Activated naive CD4-positive, alpha-beta T cell treated with anti-CD3 and anti-CD28 coated beads for 36 hours (primary cell): ENCODE measurements at regions not wholly inside any gene's neighbourhood (a gene's known extent, or its start where the extent isn't known, plus 50 kb on each side); places are given as distances from the start of the nearest gene placed in this dataset.

ENCODE experiments used
- CTCF ChIA-PET: fragments of 350-600 bp; sonication (Branson Sonifier 250); formaldehyde crosslinking; loops from one replicate; lab custom pipeline; 2021; ENCODE audit warnings: antibody characterized with exemption; lab: Charles Lee
- DNase-seq: peaks from one replicate; pipeline ENCODE4 v3.0.0-alpha.2; 2020
- H3K27ac Mint-ChIP-seq: one replicate; pipeline ENCODE4 v1.8.0; 2021; ENCODE audit warnings: mild to moderate bottlenecking, mixed read lengths
- H3K27me3 Mint-ChIP-seq: one replicate; pipeline ENCODE4 v1.8.0; 2021; ENCODE audit warnings: low read depth, mixed read lengths
- H3K36me3 Mint-ChIP-seq: one replicate; pipeline ENCODE4 v1.8.0; 2021; ENCODE audit warnings: low read depth, mixed read lengths
- H3K4me1 Mint-ChIP-seq: one replicate; pipeline ENCODE4 v1.8.0; 2021; ENCODE audit warnings: low read depth, mixed read lengths
- H3K4me3 Mint-ChIP-seq: one replicate; pipeline ENCODE4 v1.8.0; 2021; ENCODE audit warnings: mild to moderate bottlenecking, moderate library complexity, mixed read lengths
- H3K9me3 Mint-ChIP-seq: one replicate; pipeline ENCODE4 v1.8.0; 2021; ENCODE audit warnings: mixed read lengths
- intact Hi-C: fragments of 100-400 bp; cut with micrococcal nuclease; formaldehyde crosslinking; loops from one replicate; pipeline ENCODE4 v1.15.1; 2023

DNA sequence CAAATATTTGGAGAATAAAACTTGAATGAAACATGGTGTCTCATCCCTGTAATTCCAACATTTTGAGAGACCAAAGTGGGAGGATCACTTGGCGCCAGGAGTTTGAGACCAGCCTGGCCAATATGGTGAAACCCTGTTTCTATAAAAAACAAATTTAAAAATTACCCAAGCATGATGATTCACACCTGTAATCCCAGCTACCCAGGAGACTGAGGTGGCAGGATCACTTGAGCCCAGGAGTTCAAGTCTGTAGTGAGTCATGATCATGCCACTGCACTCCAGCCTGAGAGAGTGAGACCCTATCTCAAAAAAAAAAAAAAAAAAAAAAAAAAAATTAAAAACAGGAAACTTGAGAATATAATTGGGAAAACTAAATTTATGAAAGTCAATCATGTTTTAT is 481.1 kb downstream of the SEMA3D start:
- Mint-ChIP-seq H3K4me3 (no peak overlapping the region), H3K4me1 (no peaks in the 10 kb centered on the region), H3K9me3 (no peaks in the 10 kb centered on the region), H3K27ac (no peak overlapping the region), H3K36me3 (no peaks in the 10 kb centered on the region), H3K27me3 (no peaks in the 10 kb centered on the region)
- CTCF ChIA-PET, result no interaction called here
- intact Hi-C loops, result no loop called here
- no peak for DNase-seq

GRCh38 chr7:84705079-84705478 is 481.8 kb downstream of the SEMA3D start:
- H3K36me3 Mint-ChIP-seq, result no peaks in the 10 kb centered on the region
- no peak for DNase-seq
- CTCF ChIA-PET, result interaction anchor here (0.7 kb wide), 1 partner anchor 224 kb away, joined by 3 read pairs; no protein-coding TSS in a partner anchor
- H3K4me1 Mint-ChIP-seq, result no peaks in the 10 kb centered on the region
- no peak overlapping the region for H3K4me3 Mint-ChIP-seq
- intact Hi-C loops, result no loop called here
- H3K9me3 Mint-ChIP-seq, result no peaks in the 10 kb centered on the region
- no peaks in the 10 kb centered on the region for H3K27me3 Mint-ChIP-seq
- no peak overlapping the region for H3K27ac Mint-ChIP-seq

DNA sequence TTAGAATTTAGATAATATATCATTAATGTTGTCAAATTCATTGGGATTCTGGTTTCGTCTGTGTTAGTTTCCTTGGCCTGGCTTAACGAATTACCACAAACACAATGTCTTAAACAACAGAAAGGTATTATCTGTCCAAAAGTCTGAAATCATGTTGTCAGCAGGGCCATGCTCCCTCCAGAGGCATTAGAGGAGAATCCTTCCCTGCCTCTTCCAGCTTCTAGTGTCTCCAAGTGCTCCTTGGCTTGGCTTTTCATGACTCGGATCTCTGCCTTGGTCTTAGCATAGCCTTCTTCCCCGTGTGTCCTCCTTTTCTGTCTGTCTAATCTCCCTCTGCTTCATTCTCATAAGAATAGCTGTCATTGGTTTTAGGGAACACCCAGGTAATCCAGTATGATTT is 482.5 kb downstream of the SEMA3D start:
- no peak for DNase-seq
- CTCF ChIA-PET, result interaction anchor here (0.7 kb wide), 1 partner anchor 225 kb away, joined by 3 read pairs; no protein-coding TSS in a partner anchor
- H3K4me1 Mint-ChIP-seq, result no peaks in the 10 kb centered on the region
- H3K36me3 Mint-ChIP-seq, result no peaks in the 10 kb centered on the region
- no peak overlapping the region for H3K27ac Mint-ChIP-seq
- intact Hi-C loops, result no loop called here
- H3K4me3 Mint-ChIP-seq, result no peak overlapping the region
- no peaks in the 10 kb centered on the region for H3K27me3 Mint-ChIP-seq
- no peaks in the 10 kb centered on the region for H3K9me3 Mint-ChIP-seq

DNA sequence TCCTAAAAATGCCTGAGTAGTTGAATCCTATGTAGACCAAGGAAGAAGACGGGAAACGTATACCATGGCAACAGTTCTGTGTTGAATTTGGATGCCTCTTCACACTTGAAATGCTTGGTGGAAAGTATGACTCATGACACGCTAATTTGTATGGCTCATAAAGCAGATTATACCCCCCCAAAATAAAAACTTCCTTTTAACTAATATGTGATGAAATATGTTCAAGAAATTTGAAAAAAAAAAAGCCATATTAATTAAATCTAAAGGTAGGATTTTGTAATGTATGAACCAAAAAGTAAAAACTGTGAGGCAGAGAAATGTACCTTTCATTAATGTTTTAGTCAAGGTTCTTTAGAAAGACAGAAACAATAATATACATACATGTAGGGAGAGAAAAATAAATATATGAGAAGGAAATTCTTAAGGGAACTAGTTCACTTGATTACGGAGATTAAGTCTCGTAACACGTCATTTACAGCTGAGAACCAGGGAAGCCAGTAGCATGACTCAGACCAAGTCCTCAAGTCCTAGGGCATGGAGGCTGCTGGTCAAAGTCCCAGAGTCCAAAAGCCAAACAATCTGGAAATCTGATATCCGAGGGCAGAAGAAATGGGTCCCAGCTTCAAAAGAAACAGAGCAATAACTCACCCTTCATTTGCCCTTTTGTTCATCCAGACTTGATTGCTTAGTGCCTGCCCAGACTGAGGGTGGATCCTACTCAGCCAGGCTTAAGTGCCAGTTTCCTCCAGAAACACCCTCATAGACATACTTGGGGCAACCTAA is 485.1 kb downstream of the SEMA3D start:
- no peaks in the 10 kb centered on the region for H3K36me3 Mint-ChIP-seq
- intact Hi-C loops, result no loop called here
- no peak overlapping the region for H3K4me3 Mint-ChIP-seq
- H3K27ac Mint-ChIP-seq, result no peak overlapping the region
- CTCF ChIA-PET, result no interaction called here
- H3K4me1 Mint-ChIP-seq, result no peaks in the 10 kb centered on the region
- DNase-seq, result no peak
- no peaks in the 10 kb centered on the region for H3K27me3 Mint-ChIP-seq
- H3K9me3 Mint-ChIP-seq, result no peaks in the 10 kb centered on the region

DNA sequence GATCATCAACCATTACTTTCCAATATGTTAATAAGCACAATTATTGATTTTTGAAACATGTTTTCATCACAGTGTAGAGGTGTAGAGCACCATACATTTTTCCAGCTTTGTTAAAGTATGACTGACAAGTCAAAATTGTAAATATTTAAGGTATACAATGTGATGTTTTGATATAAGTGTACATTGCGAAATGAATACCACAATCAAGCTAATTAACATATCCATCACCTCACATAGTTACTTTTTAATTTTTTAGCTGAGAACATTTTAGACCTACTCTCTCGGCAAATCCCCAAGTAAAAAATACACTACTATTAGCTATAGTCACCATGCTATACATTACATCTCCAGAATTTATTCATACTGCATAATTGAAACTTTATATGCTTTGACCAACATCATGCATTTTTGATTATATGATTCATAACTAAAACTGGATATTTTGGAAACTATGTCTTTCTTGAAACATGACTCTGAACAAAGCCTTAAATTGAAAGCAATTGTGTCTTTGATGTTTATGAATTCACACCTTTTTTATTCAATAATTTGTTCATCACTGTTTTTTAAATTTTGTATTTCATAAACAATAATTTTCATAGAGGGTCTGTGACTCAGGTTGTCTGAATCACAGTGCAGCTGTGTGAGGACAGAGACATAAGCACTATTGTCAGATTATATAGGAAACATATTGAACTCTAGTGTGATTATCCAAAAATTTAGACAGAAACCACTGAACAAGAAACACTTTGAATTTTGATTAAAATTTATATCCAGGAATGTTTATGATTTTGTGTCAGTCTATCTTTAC is 486.1 kb downstream of the SEMA3D start:
- H3K27me3 Mint-ChIP-seq, result no peaks in the 10 kb centered on the region
- H3K27ac Mint-ChIP-seq, result no peak overlapping the region
- intact Hi-C loops, result no loop called here
- no peak for DNase-seq
- no peak overlapping the region for H3K4me3 Mint-ChIP-seq
- no peaks in the 10 kb centered on the region for H3K9me3 Mint-ChIP-seq
- H3K4me1 Mint-ChIP-seq, result no peaks in the 10 kb centered on the region
- no peaks in the 10 kb centered on the region for H3K36me3 Mint-ChIP-seq
- CTCF ChIA-PET, result no interaction called here

GRCh38 chr7:84697506-84697905 is 489.4 kb downstream of the SEMA3D start:
- H3K27me3 Mint-ChIP-seq, result no peaks in the 10 kb centered on the region
- no peaks in the 10 kb centered on the region for H3K9me3 Mint-ChIP-seq
- H3K36me3 Mint-ChIP-seq, result no peaks in the 10 kb centered on the region
- CTCF ChIA-PET, result no interaction called here
- no peak overlapping the region for H3K27ac Mint-ChIP-seq
- H3K4me1 Mint-ChIP-seq, result no peaks in the 10 kb centered on the region
- no peak overlapping the region for H3K4me3 Mint-ChIP-seq
- intact Hi-C loops, result no loop called here
- no peak for DNase-seq

DNA sequence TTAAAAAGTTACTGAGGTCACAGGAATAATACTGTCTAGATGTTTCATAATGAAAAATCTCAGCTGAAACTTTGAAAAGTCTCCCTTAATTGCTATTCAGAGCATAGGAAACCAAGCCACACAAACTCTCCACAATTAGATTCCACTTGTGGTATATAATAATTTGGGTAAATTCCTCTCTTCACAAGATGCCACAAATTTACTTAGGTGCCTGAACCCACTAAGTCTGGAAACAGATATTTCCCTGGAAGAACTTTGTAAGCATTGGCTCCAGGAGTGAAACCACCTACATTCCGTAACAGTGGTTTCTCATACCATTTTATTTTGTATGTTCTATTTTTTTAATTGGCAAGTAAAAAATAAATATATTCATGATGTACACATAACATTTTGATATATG is 493.4 kb downstream of the SEMA3D start:
- CTCF ChIA-PET, result no interaction called here
- no peak for DNase-seq
- intact Hi-C loops, result no loop called here
- Mint-ChIP-seq H3K36me3 (no peaks in the 10 kb centered on the region), H3K27me3 (no peaks in the 10 kb centered on the region), H3K27ac (no peak overlapping the region), H3K9me3 (no peaks in the 10 kb centered on the region), H3K4me3 (no peak overlapping the region), H3K4me1 (no peaks in the 10 kb centered on the region)

DNA sequence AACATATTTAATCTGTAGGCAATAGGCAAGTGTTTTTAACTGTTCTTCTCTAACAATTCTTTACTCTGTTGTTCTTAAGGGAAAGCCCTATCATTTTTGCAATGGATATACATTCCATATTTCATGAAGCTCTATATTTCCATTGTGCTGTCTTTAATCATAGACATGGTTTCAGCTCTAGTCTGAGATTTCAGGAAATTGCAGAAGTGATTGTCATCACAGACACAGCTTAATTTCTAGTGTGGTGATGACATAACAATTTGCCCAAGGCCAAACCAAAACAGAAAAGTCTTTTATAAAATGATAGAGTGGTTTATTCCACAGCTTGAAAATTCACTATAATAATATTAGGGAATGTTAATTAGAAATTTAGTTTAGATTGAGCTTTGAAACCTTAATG is 494.1 kb upstream of the SEMA3A start:
- DNase-seq, result no peak
- intact Hi-C loops, result no loop called here
- H3K9me3 Mint-ChIP-seq, result no peaks in the 10 kb centered on the region

GRCh38 chr7:84686373-84686772 is 491.8 kb upstream of the SEMA3A start:
- no peak for DNase-seq
- no peaks in the 10 kb centered on the region for H3K9me3 Mint-ChIP-seq
- no peaks in the 10 kb centered on the region for H3K36me3 Mint-ChIP-seq
- intact Hi-C loops, result no loop called here
- H3K27me3 Mint-ChIP-seq, result no peaks in the 10 kb centered on the region
- CTCF ChIA-PET, result no interaction called here
- no peak overlapping the region for H3K27ac Mint-ChIP-seq
- no peak overlapping the region for H3K4me3 Mint-ChIP-seq
- H3K4me1 Mint-ChIP-seq, result no peaks in the 10 kb centered on the region

More for the DNA sequence above, 494.1 kb upstream of the SEMA3A start:
- no peaks in the 10 kb centered on the region for H3K27me3 Mint-ChIP-seq
- CTCF ChIA-PET, result no interaction called here
- H3K4me3 Mint-ChIP-seq, result no peak overlapping the region
- H3K4me1 Mint-ChIP-seq, result no peaks in the 10 kb centered on the region
- H3K27ac Mint-ChIP-seq, result no peak overlapping the region
- no peaks in the 10 kb centered on the region for H3K36me3 Mint-ChIP-seq

GRCh38 chr7:84684836-84685480 is 490.4 kb upstream of the SEMA3A start:
- H3K4me1 Mint-ChIP-seq, result no peaks in the 10 kb centered on the region
- CTCF ChIA-PET, result no interaction called here

GRCh38 chr7:84682543-84682942 is 488.0 kb upstream of the SEMA3A start:
- DNase-seq, result no peak
- H3K27me3 Mint-ChIP-seq, result no peaks in the 10 kb centered on the region
- H3K4me3 Mint-ChIP-seq, result no peak overlapping the region
- intact Hi-C loops, result no loop called here
- no peaks in the 10 kb centered on the region for H3K9me3 Mint-ChIP-seq
- no peaks in the 10 kb centered on the region for H3K4me1 Mint-ChIP-seq
- H3K36me3 Mint-ChIP-seq, result no peaks in the 10 kb centered on the region
- CTCF ChIA-PET, result no interaction called here
- no peak overlapping the region for H3K27ac Mint-ChIP-seq

More at GRCh38 chr7:84684836-84685480, 490.4 kb upstream of the SEMA3A start:
- no peak for DNase-seq
- intact Hi-C loops, result no loop called here
- no peaks in the 10 kb centered on the region for H3K27me3 Mint-ChIP-seq
- H3K9me3 Mint-ChIP-seq, result no peaks in the 10 kb centered on the region
- no peak overlapping the region for H3K4me3 Mint-ChIP-seq
- no peak overlapping the region for H3K27ac Mint-ChIP-seq
- H3K36me3 Mint-ChIP-seq, result no peaks in the 10 kb centered on the region

DNA sequence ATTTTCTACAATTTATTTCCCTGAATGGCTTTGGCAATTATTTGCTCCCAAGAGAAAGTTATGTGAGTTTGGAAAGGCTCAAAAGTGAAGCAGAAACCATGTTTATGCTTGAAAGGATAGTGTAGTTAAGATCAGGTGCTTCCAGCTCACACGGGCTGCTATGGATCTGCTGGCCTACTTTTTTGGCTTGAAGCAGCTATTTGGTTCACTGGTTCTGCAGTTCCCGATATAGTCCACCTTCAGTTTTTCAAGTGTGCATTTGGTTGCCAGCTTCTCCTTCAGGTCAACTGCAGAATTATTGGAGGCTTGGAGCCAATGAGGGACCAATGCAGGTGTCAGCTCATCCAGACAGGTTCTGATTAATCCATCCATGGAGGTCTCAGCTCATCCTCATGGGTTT is 484.3 kb upstream of the SEMA3A start:
- intact Hi-C loops, result no loop called here
- H3K27me3 Mint-ChIP-seq, result peaks cover 1% of the 10 kb centered on the region
- no peak for DNase-seq
- CTCF ChIA-PET, result no interaction called here
- no peaks in the 10 kb centered on the region for H3K36me3 Mint-ChIP-seq
- no peaks in the 10 kb centered on the region for H3K4me1 Mint-ChIP-seq
- no peak overlapping the region for H3K4me3 Mint-ChIP-seq
- H3K27ac Mint-ChIP-seq, result no peak overlapping the region
- no peaks in the 10 kb centered on the region for H3K9me3 Mint-ChIP-seq
